HEK293 (cell line): ENCODE measurements at regions not wholly inside any gene's neighbourhood (a gene's known extent, or its start where the extent isn't known, plus 50 kb on each side); places are given as distances from the start of the nearest gene placed in this dataset.

ENCODE experiments used
- CTCF ChIA-PET: fragments of 350-600 bp; formaldehyde crosslinking; extraction: SDS; loops from one replicate; lab custom pipeline; 2021; ENCODE audit warnings: antibody characterized with exemption; lab: Yijun Ruan, JAX
- POLR2A ChIA-PET: fragments of 300-600 bp; formaldehyde crosslinking; extraction: SDS; loops from one replicate; lab custom pipeline; 2020; ENCODE audit warnings: antibody characterized with exemption, inconsistent platforms; lab: Yijun Ruan, JAX
- H3K27ac ChIP-seq: fragments of 200-500 bp; sonication (Bioruptor generic); 2 replicates; pipeline ENCODE4 v1.5.1; 2014; ENCODE audit warnings: low read depth, low read length, control low read depth, inconsistent platforms; ENCODE audit errors: extremely low read depth
- H3K36me3 ChIP-seq, 2 experiments: fragments of 200-500 bp in 1 of 2; sonication (Bioruptor generic) in 1 of 2; 1 replicate in 1 of 2; 2 replicates in 1 of 2; pipeline ENCODE4 v1.5.1; 2014 to 2017; ENCODE audit warnings: inconsistent platforms in 2 of 2, low read length in 2 of 2; ENCODE audit not compliant: control insufficient read depth in 2 of 2, insufficient read depth in 1 of 2
- H3K4me1 ChIP-seq: fragments of 200-500 bp; sonication (Bioruptor generic); 2 replicates; pipeline ENCODE4 v1.5.1; 2014; ENCODE audit warnings: mild to moderate bottlenecking, low read length, inconsistent platforms; ENCODE audit not compliant: control insufficient read depth, insufficient read depth
- H3K4me3 ChIP-seq: 2 replicates; pipeline ENCODE4 v1.5.1; 2011; ENCODE audit warnings: low read depth, mild to moderate bottlenecking, control low read depth, low read length, moderate library complexity
- H3K9me3 ChIP-seq: fragments of 200-500 bp; sonication (Bioruptor generic); 2 replicates; pipeline ENCODE4 v1.5.1; 2014; ENCODE audit warnings: low read depth, low read length, inconsistent platforms; ENCODE audit not compliant: control insufficient read depth, insufficient read depth
- ATF2 ChIP-seq: fragments of 450-650 bp; formaldehyde crosslinking; IDR thresholded peaks from 2 replicates; pipeline ENCODE4 v1.5.1; 2016; ENCODE audit warnings: missing biosample characterization, missing genetic modification characterization, low read depth
- FEZF1 ChIP-seq: fragments of 450-650 bp; formaldehyde crosslinking; IDR thresholded peaks from 2 replicates; pipeline ENCODE4 v1.5.1; 2016; ENCODE audit warnings: missing biosample characterization, missing genetic modification characterization
- KLF16 ChIP-seq: fragments of 450-650 bp; formaldehyde crosslinking; IDR thresholded peaks from 2 replicates; pipeline ENCODE4 v1.5.1; 2017; ENCODE audit warnings: missing biosample characterization, missing genetic modification characterization
- SP3 ChIP-seq: fragments of 450-650 bp; formaldehyde crosslinking; IDR thresholded peaks from 2 replicates; pipeline ENCODE4 v1.5.1; 2016; ENCODE audit warnings: missing biosample characterization, missing genetic modification characterization
- ZBTB1 ChIP-seq: fragments of 450-650 bp; formaldehyde crosslinking; IDR thresholded peaks from 2 replicates; pipeline ENCODE4 v1.5.1; 2016; ENCODE audit warnings: missing biosample characterization, missing genetic modification characterization
- ZNF473 ChIP-seq: fragments of 450-650 bp; formaldehyde crosslinking; IDR thresholded peaks from 2 replicates; pipeline ENCODE4 v1.5.1; 2017; ENCODE audit warnings: missing biosample characterization, missing genetic modification characterization
- ZNF544 ChIP-seq: fragments of 450-650 bp; formaldehyde crosslinking; IDR thresholded peaks from 2 replicates; pipeline ENCODE4 v1.5.0; 2017; ENCODE audit warnings: missing biosample characterization, missing genetic modification characterization
- ZNF549 ChIP-seq: fragments of 450-650 bp; IDR thresholded peaks from 2 replicates; pipeline ENCODE4 v1.5.1; 2018; ENCODE audit warnings: missing biosample characterization, missing genetic modification characterization, mild to moderate bottlenecking, inconsistent platforms, moderate library complexity
- ZNF629 ChIP-seq: fragments of 450-650 bp; formaldehyde crosslinking; IDR thresholded peaks from 2 replicates; pipeline ENCODE4 v1.5.1; 2017; ENCODE audit warnings: missing biosample characterization, missing genetic modification characterization
- ZNF664 ChIP-seq: fragments of 450-650 bp; formaldehyde crosslinking; IDR thresholded peaks from 2 replicates; pipeline ENCODE4 v1.5.1; 2016; ENCODE audit warnings: missing biosample characterization, missing genetic modification characterization
- ZNF677 ChIP-seq: fragments of 450-650 bp; IDR thresholded peaks from 2 replicates; pipeline ENCODE4 v1.5.0; 2018; ENCODE audit warnings: missing biosample characterization, mild to moderate bottlenecking, missing genetic modification characterization, moderate library complexity
- ZNF785 ChIP-seq: fragments of 450-650 bp; formaldehyde crosslinking; IDR thresholded peaks from 2 replicates; pipeline ENCODE4 v1.5.1; 2016; ENCODE audit warnings: missing biosample characterization, missing genetic modification characterization
- TF ChIP-seq, protein P1 (sequence below): IDR thresholded peaks from 2 replicates; pipeline ENCODE4 v1.6.1; 2011; ENCODE audit warnings: mild to moderate bottlenecking, low read depth, low read length, borderline replicate concordance
- TF ChIP-seq, protein P2 (sequence below): fragments of 450-650 bp; IDR thresholded peaks from 2 replicates; pipeline ENCODE4 v1.5.1; 2018; ENCODE audit warnings: missing biosample characterization, missing genetic modification characterization
- TF ChIP-seq, protein P3 (sequence below): fragments of 450-650 bp; formaldehyde crosslinking; IDR thresholded peaks from 2 replicates; pipeline ENCODE4 v1.5.1; 2016; ENCODE audit warnings: missing biosample characterization, missing genetic modification characterization

DNA sequence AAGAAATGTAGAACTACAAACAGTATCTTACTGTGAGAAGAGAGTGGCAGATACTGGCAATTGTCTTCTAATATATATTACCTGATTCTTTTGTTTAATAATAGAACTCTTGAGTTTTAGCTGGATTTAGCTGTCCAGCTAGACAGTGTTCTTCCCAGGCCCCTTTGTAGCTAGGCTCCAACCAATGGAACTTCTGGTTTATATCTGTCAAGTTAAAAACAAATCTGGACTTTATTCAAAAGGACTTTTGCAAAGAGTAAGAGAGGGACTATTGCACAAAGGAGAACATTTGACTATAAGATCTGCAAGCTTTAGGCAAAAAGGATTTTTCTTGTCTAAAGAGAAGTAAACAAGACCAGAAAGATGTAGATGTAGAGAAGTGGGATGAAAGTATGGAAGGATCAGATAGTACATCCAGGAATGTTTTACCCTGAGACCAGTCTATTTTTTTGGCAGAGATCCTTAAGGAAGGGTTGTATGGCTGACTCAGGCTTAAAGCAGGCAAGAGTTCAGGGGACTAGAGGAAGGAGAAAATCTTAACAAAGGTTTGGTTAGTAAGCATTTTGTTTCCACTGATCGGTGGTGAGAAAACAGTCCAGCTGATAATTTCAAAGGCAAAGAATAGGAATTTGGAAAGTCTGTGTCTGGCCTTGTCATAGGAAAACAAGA lies 111.1 kb upstream of the PLEKHA5 start (continued):
- TF ChIP-seq, protein P1, sequence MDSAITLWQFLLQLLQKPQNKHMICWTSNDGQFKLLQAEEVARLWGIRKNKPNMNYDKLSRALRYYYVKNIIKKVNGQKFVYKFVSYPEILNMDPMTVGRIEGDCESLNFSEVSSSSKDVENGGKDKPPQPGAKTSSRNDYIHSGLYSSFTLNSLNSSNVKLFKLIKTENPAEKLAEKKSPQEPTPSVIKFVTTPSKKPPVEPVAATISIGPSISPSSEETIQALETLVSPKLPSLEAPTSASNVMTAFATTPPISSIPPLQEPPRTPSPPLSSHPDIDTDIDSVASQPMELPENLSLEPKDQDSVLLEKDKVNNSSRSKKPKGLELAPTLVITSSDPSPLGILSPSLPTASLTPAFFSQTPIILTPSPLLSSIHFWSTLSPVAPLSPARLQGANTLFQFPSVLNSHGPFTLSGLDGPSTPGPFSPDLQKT = no peak
- TF ChIP-seq SP3 (tag by site-specific recombination) (no peak), ZNF544 (tag by site-specific recombination) (no peak)
- TF ChIP-seq, protein P2, sequence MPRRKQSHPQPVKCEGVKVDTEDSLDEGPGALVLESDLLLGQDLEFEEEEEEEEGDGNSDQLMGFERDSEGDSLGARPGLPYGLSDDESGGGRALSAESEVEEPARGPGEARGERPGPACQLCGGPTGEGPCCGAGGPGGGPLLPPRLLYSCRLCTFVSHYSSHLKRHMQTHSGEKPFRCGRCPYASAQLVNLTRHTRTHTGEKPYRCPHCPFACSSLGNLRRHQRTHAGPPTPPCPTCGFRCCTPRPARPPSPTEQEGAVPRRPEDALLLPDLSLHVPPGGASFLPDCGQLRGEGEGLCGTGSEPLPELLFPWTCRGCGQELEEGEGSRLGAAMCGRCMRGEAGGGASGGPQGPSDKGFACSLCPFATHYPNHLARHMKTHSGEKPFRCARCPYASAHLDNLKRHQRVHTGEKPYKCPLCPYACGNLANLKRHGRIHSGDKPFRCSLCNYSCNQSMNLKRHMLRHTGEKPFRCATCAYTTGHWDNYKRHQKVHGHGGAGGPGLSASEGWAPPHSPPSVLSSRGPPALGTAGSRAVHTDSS (tag by site-specific recombination) = no peak

DNA sequence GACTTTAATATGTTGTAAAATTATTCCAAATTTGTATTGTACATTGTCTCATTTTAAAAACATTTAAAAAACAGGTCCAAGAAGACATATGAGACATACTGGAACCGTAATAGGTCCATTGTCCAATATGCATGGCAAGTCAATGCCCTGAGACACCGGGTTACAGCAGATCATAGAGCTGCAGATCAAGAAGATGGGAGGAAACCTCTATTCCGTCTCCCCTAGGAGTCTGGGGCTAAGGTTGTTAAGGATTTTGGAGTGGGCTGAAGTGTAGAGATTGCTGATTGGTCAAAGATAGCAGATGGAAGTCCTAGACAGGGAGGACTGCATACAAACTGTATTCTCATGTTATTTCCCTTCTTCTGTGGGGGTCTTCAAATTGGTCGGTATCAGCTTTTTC lies 108.3 kb upstream of the PLEKHA5 start:
- ChIA-PET CTCF (no interaction called here), POLR2A (no interaction called here)
- Histone ChIP-seq H3K9me3 (no peaks in the 10 kb centered on the region), H3K27ac (no peak overlapping the region), H3K4me3 (no peak overlapping the region), H3K36me3 (no peaks in the 10 kb centered on the region), H3K4me1 (no peaks in the 10 kb centered on the region)
- TF ChIP-seq, protein P3, sequence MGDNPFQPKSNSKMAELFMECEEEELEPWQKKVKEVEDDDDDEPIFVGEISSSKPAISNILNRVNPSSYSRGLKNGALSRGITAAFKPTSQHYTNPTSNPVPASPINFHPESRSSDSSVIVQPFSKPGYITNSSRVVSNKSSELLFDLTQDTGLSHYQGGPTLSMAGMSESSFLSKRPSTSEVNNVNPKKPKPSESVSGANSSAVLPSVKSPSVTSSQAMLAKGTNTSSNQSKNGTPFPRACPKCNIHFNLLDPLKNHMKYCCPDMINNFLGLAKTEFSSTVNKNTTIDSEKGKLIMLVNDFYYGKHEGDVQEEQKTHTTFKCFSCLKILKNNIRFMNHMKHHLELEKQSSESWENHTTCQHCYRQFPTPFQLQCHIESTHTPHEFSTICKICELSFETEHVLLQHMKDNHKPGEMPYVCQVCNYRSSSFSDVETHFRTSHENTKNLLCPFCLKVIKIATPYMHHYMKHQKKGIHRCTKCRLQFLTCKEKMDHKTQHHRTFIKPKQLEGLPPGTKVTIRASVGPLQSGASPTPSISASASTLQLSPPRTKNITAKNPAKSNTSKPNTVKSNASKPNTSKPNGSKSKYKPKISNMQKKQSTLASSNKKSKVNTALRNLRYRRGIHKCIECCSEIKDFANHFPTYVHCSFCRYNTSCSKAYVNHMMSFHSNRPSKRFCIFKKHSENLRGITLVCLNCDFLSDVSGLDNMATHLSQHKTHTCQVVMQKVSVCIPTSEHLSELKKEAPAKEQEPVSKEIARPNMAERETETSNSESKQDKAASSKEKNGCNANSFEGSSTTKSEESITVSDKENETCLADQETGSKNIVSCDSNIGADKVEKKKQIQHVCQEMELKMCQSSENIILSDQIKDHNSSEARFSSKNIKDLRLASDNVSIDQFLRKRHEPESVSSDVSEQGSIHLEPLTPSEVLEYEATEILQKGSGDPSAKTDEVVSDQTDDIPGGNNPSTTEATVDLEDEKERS (tag by site-specific recombination) = no peak
- no peak for TF ChIP-seq KLF16 (tag by site-specific recombination)
- TF ChIP-seq FEZF1 (tag by site-specific recombination) = no peak
- no peak for TF ChIP-seq ZNF629 (tag by site-specific recombination)

DNA sequence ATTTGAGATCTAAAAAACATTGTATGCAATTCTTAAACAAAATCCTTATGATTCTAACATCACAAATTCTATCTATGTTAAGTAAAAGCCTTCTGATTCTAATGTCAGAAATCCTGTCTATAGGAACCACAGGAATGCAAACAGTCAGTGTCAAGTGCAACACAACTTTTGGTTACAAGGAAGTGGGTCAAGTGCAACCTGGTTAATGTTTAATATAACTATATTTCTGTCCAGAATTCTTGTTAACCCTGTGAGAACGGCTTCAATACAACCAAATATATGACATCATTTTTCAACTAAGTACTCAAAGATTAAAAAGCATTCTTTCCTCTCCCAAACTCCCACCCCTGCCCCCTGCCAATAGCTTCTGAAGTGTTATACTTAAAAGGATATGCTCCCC lies 107.9 kb upstream of the PLEKHA5 start:
- CTCF ChIA-PET = interaction anchor here (0.7 kb wide), 1 partner anchor 20 kb away, joined by 3 read pairs; no protein-coding TSS in a partner anchor
- POLR2A ChIA-PET = no interaction called here
- H3K4me1 ChIP-seq = no peaks in the 10 kb centered on the region

DNA sequence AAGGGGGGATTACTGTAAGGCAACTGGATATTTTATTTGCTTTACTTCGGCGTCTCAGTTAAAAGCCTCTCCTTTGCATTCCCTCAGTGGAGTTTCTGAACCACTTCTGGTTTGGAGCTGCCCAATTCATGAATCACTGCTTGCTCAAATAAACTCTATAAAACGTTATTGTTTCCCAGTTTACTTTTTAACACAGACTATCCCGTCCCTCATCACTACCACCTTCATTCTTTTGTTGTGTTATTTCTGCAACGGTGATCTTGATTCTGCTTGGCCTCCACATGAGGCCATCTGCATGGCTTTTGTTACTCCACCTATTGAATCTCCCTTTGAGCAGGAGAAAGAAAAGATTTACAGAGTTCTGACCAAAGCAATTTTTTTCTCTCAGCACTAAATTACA lies 104.0 kb upstream of the PLEKHA5 start:
- Histone ChIP-seq H3K4me1 (no peaks in the 10 kb centered on the region), H3K9me3 (no peaks in the 10 kb centered on the region), H3K27ac (no peak overlapping the region), H3K4me3 (no peak overlapping the region), H3K36me3 (no peaks in the 10 kb centered on the region)
- POLR2A ChIA-PET = no interaction called here
- CTCF ChIA-PET = no interaction called here
- no peak for TF ChIP-seq ZNF473 (tag by site-specific recombination)
- no peak for TF ChIP-seq ZNF664 (tag by site-specific recombination)
- TF ChIP-seq ZNF549 (tag by site-specific recombination) = peak; percentile 97
- no peak for TF ChIP-seq ZBTB1 (tag by site-specific recombination)

More for the DNA sequence above, 107.9 kb upstream of the PLEKHA5 start:
- no peaks in the 10 kb centered on the region for H3K36me3 ChIP-seq
- TF ChIP-seq ZNF677 (no peak), ZNF785 (no peak), ATF2 (tag by site-specific recombination) (0 out of 2 replicates have a peak, but pooled peaks have one; percentile 23)
- TF ChIP-seq, all 188 proteins: peak for 1
- no peak overlapping the region for H3K27ac ChIP-seq
- no peak overlapping the region for H3K4me3 ChIP-seq
- no peaks in the 10 kb centered on the region for H3K9me3 ChIP-seq
